ENCODE measurements at regions not wholly inside any gene's neighbourhood (a gene's known extent, or its start where the extent isn't known, plus 50 kb on each side); places are given as distances from the start of the nearest gene placed in this dataset.

DNA sequence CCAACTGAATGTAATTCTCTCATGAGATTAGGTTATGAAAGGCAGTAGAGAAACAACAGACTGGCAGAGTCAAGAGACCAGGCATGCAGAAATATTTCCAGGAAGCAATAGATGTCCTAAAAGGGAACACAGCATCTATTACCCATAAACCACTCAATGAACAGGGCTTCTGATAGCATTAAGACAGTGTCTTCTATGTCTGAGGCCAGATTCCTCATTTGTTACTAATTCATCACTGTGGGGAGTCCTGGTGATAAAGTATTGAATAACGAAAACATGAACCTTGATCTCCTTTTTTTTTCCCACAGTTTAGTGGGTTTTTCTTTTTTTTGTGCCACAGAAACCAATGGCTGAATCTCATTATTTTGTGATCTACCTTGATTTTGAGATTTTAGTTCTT lies 339.0 kb downstream of the METTL15 start:
- no peaks in the 10 kb centered on the region for H3K27me3 ChIP-seq (ENCODE audit: control insufficient read depth, insufficient read depth, low read length)
- TF ChIP-seq, protein P1, sequence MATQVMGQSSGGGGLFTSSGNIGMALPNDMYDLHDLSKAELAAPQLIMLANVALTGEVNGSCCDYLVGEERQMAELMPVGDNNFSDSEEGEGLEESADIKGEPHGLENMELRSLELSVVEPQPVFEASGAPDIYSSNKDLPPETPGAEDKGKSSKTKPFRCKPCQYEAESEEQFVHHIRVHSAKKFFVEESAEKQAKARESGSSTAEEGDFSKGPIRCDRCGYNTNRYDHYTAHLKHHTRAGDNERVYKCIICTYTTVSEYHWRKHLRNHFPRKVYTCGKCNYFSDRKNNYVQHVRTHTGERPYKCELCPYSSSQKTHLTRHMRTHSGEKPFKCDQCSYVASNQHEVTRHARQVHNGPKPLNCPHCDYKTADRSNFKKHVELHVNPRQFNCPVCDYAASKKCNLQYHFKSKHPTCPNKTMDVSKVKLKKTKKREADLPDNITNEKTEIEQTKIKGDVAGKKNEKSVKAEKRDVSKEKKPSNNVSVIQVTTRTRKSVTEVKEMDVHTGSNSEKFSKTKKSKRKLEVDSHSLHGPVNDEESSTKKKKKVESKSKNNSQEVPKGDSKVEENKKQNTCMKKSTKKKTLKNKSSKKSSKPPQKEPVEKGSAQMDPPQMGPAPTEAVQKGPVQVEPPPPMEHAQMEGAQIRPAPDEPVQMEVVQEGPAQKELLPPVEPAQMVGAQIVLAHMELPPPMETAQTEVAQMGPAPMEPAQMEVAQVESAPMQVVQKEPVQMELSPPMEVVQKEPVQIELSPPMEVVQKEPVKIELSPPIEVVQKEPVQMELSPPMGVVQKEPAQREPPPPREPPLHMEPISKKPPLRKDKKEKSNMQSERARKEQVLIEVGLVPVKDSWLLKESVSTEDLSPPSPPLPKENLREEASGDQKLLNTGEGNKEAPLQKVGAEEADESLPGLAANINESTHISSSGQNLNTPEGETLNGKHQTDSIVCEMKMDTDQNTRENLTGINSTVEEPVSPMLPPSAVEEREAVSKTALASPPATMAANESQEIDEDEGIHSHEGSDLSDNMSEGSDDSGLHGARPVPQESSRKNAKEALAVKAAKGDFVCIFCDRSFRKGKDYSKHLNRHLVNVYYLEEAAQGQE (IDR thresholded peaks at IDR 0.05; ENCODE audit: insufficient read depth in 1 of 2, low read depth in 2 of 2, low read length in 1 of 2) = no peak
- TF ChIP-seq, protein P2, sequence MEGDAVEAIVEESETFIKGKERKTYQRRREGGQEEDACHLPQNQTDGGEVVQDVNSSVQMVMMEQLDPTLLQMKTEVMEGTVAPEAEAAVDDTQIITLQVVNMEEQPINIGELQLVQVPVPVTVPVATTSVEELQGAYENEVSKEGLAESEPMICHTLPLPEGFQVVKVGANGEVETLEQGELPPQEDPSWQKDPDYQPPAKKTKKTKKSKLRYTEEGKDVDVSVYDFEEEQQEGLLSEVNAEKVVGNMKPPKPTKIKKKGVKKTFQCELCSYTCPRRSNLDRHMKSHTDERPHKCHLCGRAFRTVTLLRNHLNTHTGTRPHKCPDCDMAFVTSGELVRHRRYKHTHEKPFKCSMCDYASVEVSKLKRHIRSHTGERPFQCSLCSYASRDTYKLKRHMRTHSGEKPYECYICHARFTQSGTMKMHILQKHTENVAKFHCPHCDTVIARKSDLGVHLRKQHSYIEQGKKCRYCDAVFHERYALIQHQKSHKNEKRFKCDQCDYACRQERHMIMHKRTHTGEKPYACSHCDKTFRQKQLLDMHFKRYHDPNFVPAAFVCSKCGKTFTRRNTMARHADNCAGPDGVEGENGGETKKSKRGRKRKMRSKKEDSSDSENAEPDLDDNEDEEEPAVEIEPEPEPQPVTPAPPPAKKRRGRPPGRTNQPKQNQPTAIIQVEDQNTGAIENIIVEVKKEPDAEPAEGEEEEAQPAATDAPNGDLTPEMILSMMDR (IDR thresholded peaks at IDR 0.05) = no peak
- TF ChIP-seq TCF7L2 (IDR thresholded peaks at IDR 0.05; ENCODE audit: low read depth, low read length) (no peak), POLR2AphosphoS5 (IDR thresholded peaks at IDR 0.05; ENCODE audit: low read depth, low read length) (no peak), SIN3A (IDR thresholded peaks at IDR 0.05; ENCODE audit: borderline replicate concordance, insufficient read depth, low read depth, low read length) (no peak)
- POLR2A ChIA-PET = no interaction called here
- in situ Hi-C loops (cut with HindIII; ENCODE audit: low pct_unique_long_range_greater_than_20kb, low sequenced_read_pairs) = no loop called here
- no peak overlapping the region for H3K27ac ChIP-seq (ENCODE audit: low read length)
- CTCF ChIA-PET = no interaction called here
- no peak for DNase-seq (ENCODE audit: low read depth, low spot score)
- no peaks in the 10 kb centered on the region for H3K9me3 ChIP-seq (ENCODE audit: control insufficient read depth, insufficient read depth, low read depth, low read length)
- ATAC-seq = no peak
- H3K4me1 ChIP-seq (ENCODE audit: control insufficient read depth, insufficient read depth, low read length) = no peaks in the 10 kb centered on the region
- intact Hi-C loops (cut with micrococcal nuclease; ENCODE audit: unreplicated experiment) = no loop called here
- H3K36me3 ChIP-seq (ENCODE audit: control insufficient read depth, insufficient read depth, low read length) = no peaks in the 10 kb centered on the region
- no TSS peak for BruUV-seq (replicated peaks)
- H3K4me3 ChIP-seq (ENCODE audit: low read depth in 2 of 2, low read length in 2 of 2) = no peak overlapping the region

DNA sequence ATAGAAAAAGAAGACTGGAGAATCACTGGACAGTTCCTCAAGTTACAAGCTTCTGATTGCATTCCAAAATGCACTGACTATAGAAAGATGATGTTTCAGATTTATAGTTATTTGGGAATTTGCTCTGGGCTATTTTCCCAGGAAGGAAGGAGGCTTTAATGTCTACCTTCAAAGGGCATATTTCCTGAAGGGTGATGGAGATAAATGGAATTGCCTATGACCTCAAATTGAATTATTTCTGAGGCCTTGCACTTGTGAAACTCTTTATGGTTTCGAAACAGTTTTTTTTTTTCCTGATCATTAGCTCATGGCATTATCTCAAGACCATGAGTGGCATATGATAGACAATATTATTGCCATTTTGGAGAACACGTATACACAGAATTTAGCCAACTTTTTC lies 333.9 kb downstream of the METTL15 start:
- ATAC-seq = no peak
- Histone ChIP-seq H3K27me3 (ENCODE audit: control insufficient read depth, insufficient read depth, low read length) (no peaks in the 10 kb centered on the region), H3K4me1 (ENCODE audit: control insufficient read depth, insufficient read depth, low read length) (no peaks in the 10 kb centered on the region), H3K4me3 (ENCODE audit: low read depth in 2 of 2, low read length in 2 of 2) (no peak overlapping the region), H3K9me3 (ENCODE audit: control insufficient read depth, insufficient read depth, low read depth, low read length) (no peaks in the 10 kb centered on the region), H3K36me3 (ENCODE audit: control insufficient read depth, insufficient read depth, low read length) (no peaks in the 10 kb centered on the region), H3K27ac (ENCODE audit: low read length) (no peak overlapping the region)
- BruUV-seq (replicated peaks) = no TSS peak
- no peak for DNase-seq (ENCODE audit: low read depth, low spot score)
- TF ChIP-seq, protein P2 (IDR thresholded peaks at IDR 0.05) = no peak
- TF ChIP-seq TCF7L2 (IDR thresholded peaks at IDR 0.05; ENCODE audit: low read depth, low read length) (no peak), POLR2AphosphoS5 (IDR thresholded peaks at IDR 0.05; ENCODE audit: low read depth, low read length) (no peak), SIN3A (IDR thresholded peaks at IDR 0.05; ENCODE audit: borderline replicate concordance, insufficient read depth, low read depth, low read length) (no peak)
- TF ChIP-seq, protein P1 (IDR thresholded peaks at IDR 0.05; ENCODE audit: insufficient read depth in 1 of 2, low read depth in 2 of 2, low read length in 1 of 2) = no peak
- ChIA-PET POLR2A (no interaction called here), CTCF (no interaction called here)
- in situ Hi-C loops (cut with HindIII; ENCODE audit: low pct_unique_long_range_greater_than_20kb, low sequenced_read_pairs) = no loop called here
- intact Hi-C loops (cut with micrococcal nuclease; ENCODE audit: unreplicated experiment) = no loop called here
